T-cell (primary cell): ENCODE measurements at regions not wholly inside any gene's neighbourhood (a gene's known extent, or its start where the extent isn't known, plus 50 kb on each side); places are given as distances from the start of the nearest gene placed in this dataset.
"Not testable (repeated sequence)": the region's sequence is repeated elsewhere in the genome, so short reads cannot be mapped to it uniquely, and the experiment has no call there.

Experiments
- ATAC-seq, 4 experiments: fragments of 200-7000 bp in 3 of 4; fragments of 150-1000 bp in 1 of 4; cut with Tn5 transposase; replicated peaks in 1 of 4; 1 replicate in 3 of 4; 2 replicates in 1 of 4; pipeline ENCODE4 v1.10.0; 2021; ENCODE audit warnings: moderate library complexity in 3 of 4, mild to moderate bottlenecking in 2 of 4, moderate number of reproducible peaks in 1 of 4
- CTCF ChIA-PET, 2 donors: fragments of 300-600 bp; sonication (Branson Sonifier 250); formaldehyde crosslinking; loops; one replicate each; lab custom pipeline; 2022; ENCODE audit warnings: antibody characterized with exemption in 2 of 2; lab: Charles Lee
- POLR2A ChIA-PET, 2 donors: fragments of 300-600 bp; sonication (Branson Sonifier 250); formaldehyde crosslinking; loops; one replicate each; lab custom pipeline; 2022; ENCODE audit warnings: antibody characterized with exemption in 2 of 2; lab: Charles Lee
- DNase-seq, 35 experiments: peaks; one replicate each; pipeline versions ENCODE4 v3.0.0 to v3.0.0-alpha.2; 2013 to 2023
- H3K27ac ChIP-seq: one replicate; pipeline ENCODE4 v1.5.1; 2013; ENCODE audit warnings: low read length
- H3K27me3 ChIP-seq, 2 experiments: replicated peaks in 1 of 2; 1 replicate in 1 of 2; 2 replicates in 1 of 2; pipeline versions ENCODE4 v1.6.1 to v1.7.0; 2013; ENCODE audit warnings: low read length in 1 of 2, mixed read lengths in 1 of 2; ENCODE audit not compliant: control insufficient read depth in 2 of 2, insufficient read depth in 2 of 2; ENCODE audit errors: extremely low read depth in 1 of 2
- H3K36me3 ChIP-seq, 2 donors: 1 replicate in 1 of 2; 2 replicates in 1 of 2; pipeline versions ENCODE4 v1.6.1 to v1.7.0; 2013; ENCODE audit warnings: low read length in 1 of 2; ENCODE audit not compliant: control insufficient read depth in 2 of 2, insufficient read depth in 1 of 2; ENCODE audit errors: extremely low read depth in 1 of 2
- H3K4me1 ChIP-seq, 2 experiments: 1 replicate in 1 of 2; 2 replicates in 1 of 2; pipeline versions ENCODE4 v1.6.1 to v1.7.0; 2013; ENCODE audit warnings: low read length in 2 of 2, mixed read lengths in 1 of 2; ENCODE audit not compliant: insufficient read depth in 2 of 2, control insufficient read depth in 1 of 2; ENCODE audit errors: extremely low read depth in 1 of 2
- H3K4me3 ChIP-seq, 2 donors: 1 replicate in 1 of 2; 2 replicates in 1 of 2; pipeline versions ENCODE4 v1.5.1 to v1.7.0; 2013; ENCODE audit warnings: mild to moderate bottlenecking in 2 of 2, low read length in 1 of 2, moderate library complexity in 1 of 2; ENCODE audit not compliant: control insufficient read depth in 1 of 2; ENCODE audit errors: extremely low read depth in 1 of 2
- H3K9me3 ChIP-seq: 2 replicates; pipeline ENCODE4 v1.7.0; 2013
- H3K27ac Mint-ChIP-seq, 2 donors: one replicate each; pipeline ENCODE4 v1.8.0; 2020 to 2021; ENCODE audit warnings: mild to moderate bottlenecking in 2 of 2, mixed read lengths in 2 of 2
- H3K27me3 Mint-ChIP-seq, 2 donors: one replicate each; pipeline ENCODE4 v1.8.0; 2021 to 2022; ENCODE audit warnings: mixed read lengths in 2 of 2
- H3K36me3 Mint-ChIP-seq: one replicate; pipeline ENCODE4 v1.8.0; 2021; ENCODE audit warnings: mixed read lengths
- H3K4me1 Mint-ChIP-seq, 3 donors: one replicate each; pipeline ENCODE4 v1.8.0; 2020 to 2022; ENCODE audit warnings: mixed read lengths in 3 of 3, mild to moderate bottlenecking in 1 of 3
- H3K4me3 Mint-ChIP-seq, 3 donors: one replicate each; pipeline ENCODE4 v1.8.0; 2020 to 2022; ENCODE audit warnings: mild to moderate bottlenecking in 3 of 3, mixed read lengths in 3 of 3, moderate library complexity in 3 of 3
- H3K9me3 Mint-ChIP-seq, 3 donors: one replicate each; pipeline ENCODE4 v1.8.0; 2020 to 2022; ENCODE audit warnings: mixed read lengths in 3 of 3
- WGBS: methylation state at CpG from one replicate; pipeline ENCODE4 v1.1.5; 2013; ENCODE audit warnings: missing lambda C conversion rate; ENCODE audit not compliant: insufficient coverage; 5-methylcytosine and 5-hydroxymethylcytosine counted together

GRCh38 chr3:75432885-75433284, 231.2 kb upstream of the FRG2C start:
- H3K36me3 Mint-ChIP-seq, H3K4me3 ChIP-seq, H3K36me3 ChIP-seq, CTCF ChIA-PET, ATAC-seq, H3K27ac ChIP-seq, H3K9me3 ChIP-seq, H3K27ac Mint-ChIP-seq, POLR2A ChIA-PET, DNase-seq, H3K9me3 Mint-ChIP-seq, H3K27me3 ChIP-seq, H3K27me3 Mint-ChIP-seq: not testable (repeated sequence)
- 92% methylated on average over 6 of the region's 8 CpGs for WGBS
- peaks cover 0 to 11% of the 10 kb centered on the region in 2 experiments for H3K4me1 ChIP-seq
- Mint-ChIP-seq H3K4me1 (peaks cover 4 to 21% (median 20%) of the 10 kb centered on the region in 3 donors), H3K4me3 (peak overlapping the region in 2 of 3 donors; percentile 21 to 49)

DNA sequence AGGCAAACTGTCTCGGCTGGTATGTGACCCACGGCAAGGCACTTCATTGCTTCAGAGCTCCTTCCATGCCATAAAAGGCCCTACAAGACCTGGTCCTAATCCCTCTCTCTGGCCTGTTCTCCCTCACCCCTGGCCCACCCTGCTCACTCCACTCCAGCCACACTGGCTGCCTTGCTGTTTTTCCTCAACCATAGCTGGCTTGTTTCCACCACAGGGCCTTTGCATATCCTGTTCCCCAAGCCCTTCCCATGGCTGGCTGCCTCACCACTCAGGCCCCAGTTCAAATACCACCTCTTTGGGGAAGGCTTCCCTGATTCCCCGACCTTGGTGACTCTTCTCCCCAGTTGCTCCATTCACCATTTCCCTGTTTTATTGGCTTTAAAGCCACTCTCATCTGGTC, 230.8 kb upstream of the FRG2C start:
- peaks cover 0 to 11% of the 10 kb centered on the region in 2 experiments for H3K4me1 ChIP-seq
- POLR2A ChIA-PET, H3K27me3 ChIP-seq, H3K36me3 ChIP-seq, H3K9me3 ChIP-seq, DNase-seq, H3K36me3 Mint-ChIP-seq, H3K27me3 Mint-ChIP-seq, H3K4me3 ChIP-seq, CTCF ChIA-PET, H3K9me3 Mint-ChIP-seq, ATAC-seq, H3K27ac ChIP-seq: not testable (repeated sequence)
- Mint-ChIP-seq H3K4me1 (peaks cover 4 to 21% (median 20%) of the 10 kb centered on the region in 3 donors), H3K4me3 (peak overlapping the region in 1 of 3 donors; percentile 49), H3K27ac (peak overlapping the region in 1 of 2 donors; percentile 52)
- WGBS = 100% methylated on average over 2 of the region's 3 CpGs

GRCh38 chr3:75434276-75434912, 229.7 kb upstream of the FRG2C start:
- H3K9me3 Mint-ChIP-seq, ATAC-seq, CTCF ChIA-PET, H3K36me3 ChIP-seq, H3K36me3 Mint-ChIP-seq, H3K27me3 ChIP-seq, H3K9me3 ChIP-seq, POLR2A ChIA-PET, H3K27me3 Mint-ChIP-seq: not testable (repeated sequence)
- Histone ChIP-seq H3K4me3 (peak overlapping the region; percentile 38 to 81), H3K27ac (peak overlapping the region; percentile 25), H3K4me1 (peaks cover 0 to 11% of the 10 kb centered on the region in 2 experiments)
- DNase-seq = peak in 22 of 35 experiments; percentile 0 to 48 (median 11)
- WGBS = under 1% methylated on average over 28 of the region's 32 CpGs
- Mint-ChIP-seq H3K4me1 (peaks cover 4 to 21% (median 18%) of the 10 kb centered on the region in 3 donors), H3K27ac (peak overlapping the region; percentile 81 to 82), H3K4me3 (peak overlapping the region; percentile 93 to 99 (median 94))

DNA sequence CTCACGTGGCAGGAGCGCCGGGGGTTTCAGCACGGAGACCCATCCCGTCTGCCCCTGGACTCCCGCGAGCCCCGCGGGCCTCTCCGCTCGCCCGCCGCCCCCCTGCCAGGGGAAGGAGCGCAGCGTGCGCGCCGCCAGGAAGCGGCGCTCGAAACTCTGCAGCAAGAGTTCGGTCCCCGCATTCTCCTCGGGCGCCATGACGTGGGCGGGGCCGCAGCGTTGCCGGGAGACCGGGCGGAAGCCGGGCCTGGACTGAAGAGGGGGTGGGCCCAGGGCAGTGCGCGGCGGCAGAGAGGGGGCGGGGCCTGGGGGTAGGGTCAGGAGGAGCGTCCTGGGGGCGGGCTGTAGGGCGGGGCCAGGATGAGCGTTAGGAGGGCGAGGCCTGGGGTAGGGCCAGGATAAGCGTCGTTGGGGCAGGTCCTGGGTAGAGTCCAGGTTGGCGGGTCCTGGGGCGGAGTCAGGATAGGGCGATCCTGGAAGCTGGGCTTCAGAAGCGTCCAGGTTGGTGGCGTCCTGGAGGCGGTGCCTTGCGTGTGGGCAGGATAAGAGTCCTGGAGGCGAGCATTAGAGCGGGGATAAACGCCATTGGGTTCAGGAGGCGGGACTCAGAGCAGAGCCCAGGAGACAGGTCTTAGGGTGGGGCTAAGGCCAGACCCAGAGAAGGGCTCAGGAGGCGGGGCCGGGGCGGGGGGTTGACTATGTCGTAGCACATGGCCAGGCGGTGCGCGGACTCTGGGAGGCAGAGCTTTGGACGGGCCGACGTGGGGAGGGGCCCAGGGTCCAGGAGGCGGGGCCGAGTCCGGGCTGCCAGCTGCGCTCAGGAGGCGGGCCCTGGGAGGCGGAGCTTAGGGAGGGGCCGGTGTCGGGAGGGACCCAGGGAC, 229.0 kb upstream of the FRG2C start:
- H3K27me3 Mint-ChIP-seq, H3K9me3 ChIP-seq, H3K36me3 ChIP-seq, POLR2A ChIA-PET, H3K27me3 ChIP-seq, H3K9me3 Mint-ChIP-seq, H3K36me3 Mint-ChIP-seq: not testable (repeated sequence)
- H3K4me1 ChIP-seq = peaks cover 0 to 11% of the 10 kb centered on the region in 2 experiments
- CTCF ChIA-PET = interaction anchor here in 1 of 2 donors (1.1 kb wide), 1 partner anchor 11 kb away, joined by 3 read pairs; no protein-coding TSS in a partner anchor
- peak; percentile 51 to 98 (median 94) for DNase-seq
- 0% methylated on average over 72 of the region's 73 CpGs for WGBS
- Mint-ChIP-seq H3K27ac (peak overlapping the region; percentile 93 to 100), H3K4me1 (peaks cover 4 to 17% (median 14%) of the 10 kb centered on the region in 3 donors), H3K4me3 (peak overlapping the region; percentile 93 to 99 (median 94))
- ATAC-seq = peak; percentile 100
- peak overlapping the region; percentile 81 for H3K27ac ChIP-seq
- peak overlapping the region; percentile 51 to 81 for H3K4me3 ChIP-seq

GRCh38 chr3:75435794-75436400, 228.2 kb upstream of the FRG2C start:
- H3K27me3 ChIP-seq, H3K36me3 Mint-ChIP-seq, H3K9me3 ChIP-seq, H3K27me3 Mint-ChIP-seq, H3K36me3 ChIP-seq, H3K9me3 Mint-ChIP-seq, POLR2A ChIA-PET, ATAC-seq: not testable (repeated sequence)
- Histone ChIP-seq H3K4me3 (peak overlapping the region; percentile 51 to 81), H3K27ac (peak overlapping the region; percentile 81), H3K4me1 (peaks cover 0 to 11% of the 10 kb centered on the region in 2 experiments)
- under 1% methylated on average over 34 of the region's 38 CpGs for WGBS
- peak overlapping the region; percentile 93 to 99 (median 94) for H3K4me3 Mint-ChIP-seq
- H3K27ac Mint-ChIP-seq = peak overlapping the region; percentile 73 to 100
- H3K4me1 Mint-ChIP-seq = peaks cover 4 to 17% (median 14%) of the 10 kb centered on the region in 3 donors
- peak in 1 of 35 experiments; percentile 72 for DNase-seq
- CTCF ChIA-PET = interaction anchor here in 1 of 2 donors (1.1 kb wide), 1 partner anchor 12 kb away, joined by 3 read pairs; no protein-coding TSS in a partner anchor

DNA sequence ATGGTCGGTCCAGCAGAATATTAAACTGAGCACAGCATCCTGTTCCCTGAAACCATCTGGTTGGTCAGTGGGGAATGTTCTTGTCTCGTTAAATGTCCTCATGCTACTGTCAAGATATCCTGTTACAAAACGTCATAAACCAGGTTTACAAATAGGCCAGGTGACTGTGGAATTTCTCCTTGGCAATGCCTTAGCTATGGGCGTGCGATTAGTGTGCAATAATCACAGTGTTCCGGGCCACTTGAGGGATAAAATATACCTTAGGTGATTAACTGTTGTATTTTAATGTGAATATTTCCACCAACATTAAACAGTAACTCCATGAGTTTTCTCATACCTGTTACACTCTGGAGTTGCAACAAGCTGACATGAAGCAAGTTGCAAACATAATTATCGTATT, 223.1 kb upstream of the FRG2C start:
- H3K4me3 Mint-ChIP-seq, H3K27me3 Mint-ChIP-seq, POLR2A ChIA-PET, H3K4me1 Mint-ChIP-seq, CTCF ChIA-PET, DNase-seq, H3K9me3 Mint-ChIP-seq, H3K27ac ChIP-seq, H3K9me3 ChIP-seq, H3K36me3 Mint-ChIP-seq, H3K36me3 ChIP-seq, H3K4me1 ChIP-seq, ATAC-seq, H3K4me3 ChIP-seq, H3K27ac Mint-ChIP-seq, H3K27me3 ChIP-seq: not testable (repeated sequence)
- no CpG with 5 or more reads among the region's 7 CpGs for WGBS
